ENCODE measurements at regions not wholly inside any gene's neighbourhood (a gene's known extent, or its start where the extent isn't known, plus 50 kb on each side); places are given as distances from the start of the nearest gene placed in this dataset.
"Not testable (repeated sequence)": the region's sequence is repeated elsewhere in the genome, so short reads cannot be mapped to it uniquely, and the experiment has no call there.

DNA sequence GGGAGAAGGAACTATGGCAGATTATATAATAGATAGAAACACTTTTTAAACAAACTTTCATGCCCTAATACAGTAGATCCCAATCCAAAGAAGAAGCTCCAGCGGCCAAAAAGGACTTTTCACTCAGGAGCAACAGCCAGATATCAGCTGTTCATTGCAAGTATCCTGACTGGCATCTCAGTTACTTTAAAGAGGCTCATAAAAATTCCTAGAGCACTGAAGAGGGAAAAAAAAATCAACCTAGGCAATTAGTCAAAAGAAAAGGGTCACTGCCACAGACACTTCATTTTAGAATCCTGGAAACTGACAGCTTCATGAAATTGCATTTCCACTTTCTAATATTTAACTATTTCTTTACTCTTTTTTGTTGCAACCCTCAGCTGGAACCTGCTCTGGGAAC lies 170.6 kb upstream of the SOX6 start:
- TF ChIP-seq, protein P1, sequence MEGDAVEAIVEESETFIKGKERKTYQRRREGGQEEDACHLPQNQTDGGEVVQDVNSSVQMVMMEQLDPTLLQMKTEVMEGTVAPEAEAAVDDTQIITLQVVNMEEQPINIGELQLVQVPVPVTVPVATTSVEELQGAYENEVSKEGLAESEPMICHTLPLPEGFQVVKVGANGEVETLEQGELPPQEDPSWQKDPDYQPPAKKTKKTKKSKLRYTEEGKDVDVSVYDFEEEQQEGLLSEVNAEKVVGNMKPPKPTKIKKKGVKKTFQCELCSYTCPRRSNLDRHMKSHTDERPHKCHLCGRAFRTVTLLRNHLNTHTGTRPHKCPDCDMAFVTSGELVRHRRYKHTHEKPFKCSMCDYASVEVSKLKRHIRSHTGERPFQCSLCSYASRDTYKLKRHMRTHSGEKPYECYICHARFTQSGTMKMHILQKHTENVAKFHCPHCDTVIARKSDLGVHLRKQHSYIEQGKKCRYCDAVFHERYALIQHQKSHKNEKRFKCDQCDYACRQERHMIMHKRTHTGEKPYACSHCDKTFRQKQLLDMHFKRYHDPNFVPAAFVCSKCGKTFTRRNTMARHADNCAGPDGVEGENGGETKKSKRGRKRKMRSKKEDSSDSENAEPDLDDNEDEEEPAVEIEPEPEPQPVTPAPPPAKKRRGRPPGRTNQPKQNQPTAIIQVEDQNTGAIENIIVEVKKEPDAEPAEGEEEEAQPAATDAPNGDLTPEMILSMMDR (IDR thresholded peaks at IDR 0.05 in 8 of 11, conservative IDR thresholded peaks at IDR 0.05 in 3 of 11), result no peak
- TF ChIP-seq POLR2AphosphoS5 (IDR thresholded peaks at IDR 0.05) (no peak), POLR2A (IDR thresholded peaks at IDR 0.05) (no peak)
- intact Hi-C loops (cut with DNase I; ENCODE audit: low total_unique reads), result no loop called here
- no peak for DNase-seq
- no peaks in the 10 kb centered on the region for H3K4me1 ChIP-seq
- H3K36me3 ChIP-seq, result no peaks in the 10 kb centered on the region
- peaks cover 0 to 9% (median 0%) of the 10 kb centered on the region in 8 donors for H3K9me3 ChIP-seq
- no peak overlapping the region for H3K27ac ChIP-seq
- WGBS, 5 donors, result 61 to 90% (median 80%) methylated on average over 1 of the region's 1 CpG
- H3K4me3 ChIP-seq, result no peak overlapping the region
- no peaks in the 10 kb centered on the region for H3K27me3 ChIP-seq (replicated peaks in 1 of 7)

DNA sequence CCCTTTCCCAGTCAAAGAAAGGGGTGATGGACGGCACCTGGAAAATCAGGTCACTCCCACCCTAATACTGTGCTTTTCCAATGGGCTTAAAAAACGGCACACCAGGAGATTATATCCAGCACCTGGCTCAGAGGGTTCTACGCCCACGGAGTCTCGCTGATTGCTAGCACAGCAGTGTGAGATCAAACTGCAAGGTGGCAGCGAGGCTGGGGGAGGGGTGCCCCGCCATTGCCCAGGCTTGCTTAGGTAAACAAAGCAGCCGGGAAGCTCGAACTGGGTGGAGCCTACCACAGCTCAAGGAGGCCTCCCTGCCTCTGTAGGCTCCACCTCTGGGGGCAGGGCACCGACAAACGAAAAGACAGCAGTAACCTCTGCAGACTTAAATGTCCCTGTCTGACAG lies 164.4 kb upstream of the SOX6 start:
- H3K9me3 ChIP-seq, result peaks cover 0 to 26% (median 13%) of the 10 kb centered on the region in 8 donors
- H3K4me3 ChIP-seq; intact Hi-C loops (cut with DNase I; ENCODE audit: low total_unique reads); H3K27ac ChIP-seq; H3K36me3 ChIP-seq; H3K27me3 ChIP-seq (replicated peaks in 1 of 7); H3K4me1 ChIP-seq; DNase-seq: not testable (repeated sequence)
- 86 to 92% (median 89%) methylated on average over 9 to 11 of the region's 11 CpGs for WGBS, 5 donors

DNA sequence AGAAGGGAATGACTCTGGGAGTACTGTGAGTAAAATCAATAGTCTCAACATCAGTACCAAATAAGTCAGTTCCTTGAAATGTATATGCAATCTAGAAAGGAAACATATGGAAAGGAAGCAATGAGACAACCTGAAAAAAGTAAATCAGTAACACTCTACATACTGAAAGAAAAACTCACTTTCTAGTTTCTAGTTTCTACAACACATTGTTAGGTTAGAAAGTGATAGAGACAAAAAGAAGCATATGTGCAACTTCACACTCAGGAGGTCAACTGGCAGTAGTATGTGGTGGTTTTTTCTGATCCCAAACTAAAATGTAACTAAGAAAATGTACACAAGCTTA lies 156.5 kb upstream of the SOX6 start:
- H3K27me3 ChIP-seq (replicated peaks in 1 of 7), result no peaks in the 10 kb centered on the region
- H3K27ac ChIP-seq, result no peak overlapping the region
- H3K36me3 ChIP-seq, result no peaks in the 10 kb centered on the region
- no peaks in the 10 kb centered on the region for H3K9me3 ChIP-seq
- no peak for TF ChIP-seq POLR2AphosphoS5 (IDR thresholded peaks at IDR 0.05)
- TF ChIP-seq POLR2A (IDR thresholded peaks at IDR 0.05), result no peak
- TF ChIP-seq, protein P1 (IDR thresholded peaks at IDR 0.05 in 8 of 11, conservative IDR thresholded peaks at IDR 0.05 in 3 of 11), result no peak
- no peak for DNase-seq
- H3K4me1 ChIP-seq, result no peaks in the 10 kb centered on the region
- intact Hi-C loops (cut with DNase I; ENCODE audit: low total_unique reads), result no loop called here
- no peak overlapping the region for H3K4me3 ChIP-seq

DNA sequence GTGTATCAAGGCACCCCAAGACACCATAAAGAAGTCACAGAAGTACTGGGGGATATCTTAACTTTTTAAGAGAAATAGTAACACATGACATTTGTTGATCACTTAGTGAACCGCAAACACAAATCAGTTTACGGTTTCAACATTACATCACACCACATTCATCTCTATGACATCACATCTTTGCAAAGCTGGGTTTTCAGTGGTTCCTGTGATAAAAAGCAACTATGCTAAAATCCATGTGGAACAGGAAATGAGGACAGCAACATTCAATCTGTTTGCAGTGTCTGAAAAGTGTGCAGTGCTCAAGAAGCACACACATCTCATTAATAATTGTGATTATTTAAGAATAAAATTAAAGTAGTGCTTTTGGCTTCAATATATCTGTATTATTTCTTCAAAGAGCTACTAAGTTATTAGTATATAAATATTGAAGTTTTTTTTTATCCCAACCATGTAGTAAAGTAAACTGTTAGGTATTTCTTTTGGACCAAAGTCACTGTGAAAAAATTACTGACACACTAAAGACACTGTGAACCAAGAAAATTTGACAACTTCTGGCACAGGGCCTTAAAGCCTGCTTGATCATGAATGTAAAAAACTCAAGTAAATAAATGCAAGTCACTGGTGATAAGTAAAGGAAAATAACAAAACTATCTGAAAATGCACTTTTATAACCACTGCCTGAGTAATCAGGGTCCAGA lies 156.0 kb upstream of the SOX6 start:
- peaks cover 0 to 2% (median 0%) of the 10 kb centered on the region in 8 donors for H3K9me3 ChIP-seq
- H3K4me3 ChIP-seq, result no peak overlapping the region
- 89 to 96% (median 95%) methylated on average over 2 of the region's 2 CpGs for WGBS, 5 donors
- H3K4me1 ChIP-seq, result no peaks in the 10 kb centered on the region
- TF ChIP-seq, protein P1 (IDR thresholded peaks at IDR 0.05 in 8 of 11, conservative IDR thresholded peaks at IDR 0.05 in 3 of 11), result no peak
- TF ChIP-seq POLR2A (IDR thresholded peaks at IDR 0.05), result no peak
- no peak for DNase-seq
- intact Hi-C loops (cut with DNase I; ENCODE audit: low total_unique reads), result no loop called here
- H3K27ac ChIP-seq, result no peak overlapping the region
- no peaks in the 10 kb centered on the region for H3K36me3 ChIP-seq
- H3K27me3 ChIP-seq (replicated peaks in 1 of 7), result no peaks in the 10 kb centered on the region

All from spleen (tissue), 11 donors.